Prostate gland (tissue), 2 donors: ENCODE measurements at regions not wholly inside any gene's neighbourhood (a gene's known extent, or its start where the extent isn't known, plus 50 kb on each side); places are given as distances from the start of the nearest gene placed in this dataset.

Experiments used
- POLR2A ChIP-seq: fragments of 450-650 bp; IDR thresholded peaks from one replicate; pipeline ENCODE4 v1.6.1; 2016; ENCODE audit warnings: antibody characterized with exemption, mild to moderate bottlenecking
- POLR2AphosphoS5 ChIP-seq: sonication (generic); formaldehyde crosslinking; IDR thresholded peaks from one replicate; pipeline ENCODE4 v1.6.1; 2017; ENCODE audit warnings: antibody characterized with exemption
- TF ChIP-seq, protein P1 (sequence below), 4 experiments: fragments of 200-600 bp in 2 of 4; fragments of 450-650 bp in 2 of 4; sonication (generic) in 2 of 4; IDR thresholded peaks; 1 replicate in 3 of 4; 2 replicates in 1 of 4; pipeline ENCODE4 v1.5.1; 2016 to 2019; ENCODE audit warnings: antibody characterized with exemption in 4 of 4, mild to moderate bottlenecking in 2 of 4, moderate library complexity in 2 of 4

GRCh38 chr7:17233603-17234002 lies 64.8 kb upstream of the AHR start:
- TF ChIP-seq, protein P1, sequence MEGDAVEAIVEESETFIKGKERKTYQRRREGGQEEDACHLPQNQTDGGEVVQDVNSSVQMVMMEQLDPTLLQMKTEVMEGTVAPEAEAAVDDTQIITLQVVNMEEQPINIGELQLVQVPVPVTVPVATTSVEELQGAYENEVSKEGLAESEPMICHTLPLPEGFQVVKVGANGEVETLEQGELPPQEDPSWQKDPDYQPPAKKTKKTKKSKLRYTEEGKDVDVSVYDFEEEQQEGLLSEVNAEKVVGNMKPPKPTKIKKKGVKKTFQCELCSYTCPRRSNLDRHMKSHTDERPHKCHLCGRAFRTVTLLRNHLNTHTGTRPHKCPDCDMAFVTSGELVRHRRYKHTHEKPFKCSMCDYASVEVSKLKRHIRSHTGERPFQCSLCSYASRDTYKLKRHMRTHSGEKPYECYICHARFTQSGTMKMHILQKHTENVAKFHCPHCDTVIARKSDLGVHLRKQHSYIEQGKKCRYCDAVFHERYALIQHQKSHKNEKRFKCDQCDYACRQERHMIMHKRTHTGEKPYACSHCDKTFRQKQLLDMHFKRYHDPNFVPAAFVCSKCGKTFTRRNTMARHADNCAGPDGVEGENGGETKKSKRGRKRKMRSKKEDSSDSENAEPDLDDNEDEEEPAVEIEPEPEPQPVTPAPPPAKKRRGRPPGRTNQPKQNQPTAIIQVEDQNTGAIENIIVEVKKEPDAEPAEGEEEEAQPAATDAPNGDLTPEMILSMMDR (IDR thresholded peaks at IDR 0.05), result no peak
- TF ChIP-seq POLR2A (no peak), POLR2AphosphoS5 (no peak)
